ENCODE measurements at regions not wholly inside any gene's neighbourhood (a gene's known extent, or its start where the extent isn't known, plus 50 kb on each side); places are given as distances from the start of the nearest gene placed in this dataset.
"Not testable (repeated sequence)": the region's sequence is repeated elsewhere in the genome, so short reads cannot be mapped to it uniquely, and the experiment has no call there.

- DNase-seq: peak; percentile 11
These were observed 51.2 kb upstream of the CARD11 start for GRCh38 chr7:3094701-3095445.

GRCh38 chr7:3097734-3098133 lies 54.1 kb upstream of the CARD11 start:
- no peak for DNase-seq

- no peak for DNase-seq
These were observed 58.5 kb upstream of the CARD11 start for GRCh38 chr7:3102159-3102558.

GRCh38 chr7:3103614-3104398 lies 60.1 kb upstream of the CARD11 start:
- no peak for DNase-seq

GRCh38 chr7:3105856-3106255 lies 62.2 kb upstream of the CARD11 start:
- DNase-seq: no peak

GRCh38 chr7:3106361-3106826 lies 62.7 kb upstream of the CARD11 start:
- DNase-seq: no peak

GRCh38 chr7:3107228-3107763 lies 63.6 kb upstream of the CARD11 start:
- DNase-seq: no peak

GRCh38 chr7:3107889-3108570 lies 64.4 kb upstream of the CARD11 start:
- no peak for DNase-seq

- no peak for DNase-seq
These were observed 65.7 kb upstream of the CARD11 start for GRCh38 chr7:3109311-3109915.

GRCh38 chr7:3112479-3113134 lies 68.9 kb upstream of the CARD11 start:
- DNase-seq: no peak

GRCh38 chr7:3114917-3115316 lies 71.2 kb upstream of the CARD11 start:
- no peak for DNase-seq

- DNase-seq: no peak
These were observed 73.4 kb upstream of the CARD11 start for GRCh38 chr7:3117081-3117480.

GRCh38 chr7:3117488-3118231 lies 74.0 kb upstream of the CARD11 start:
- DNase-seq: no peak

GRCh38 chr7:3119352-3119927 lies 75.8 kb upstream of the CARD11 start:
- DNase-seq: not testable (repeated sequence)

GRCh38 chr7:3119963-3120362 lies 76.3 kb upstream of the CARD11 start:
- DNase-seq: no peak

- DNase-seq: no peak
These were observed 76.8 kb upstream of the CARD11 start for GRCh38 chr7:3120513-3120912.

- DNase-seq: no peak
These were observed 85.3 kb upstream of the CARD11 start for GRCh38 chr7:3128857-3129490.

GRCh38 chr7:3133811-3134385 lies 90.2 kb upstream of the CARD11 start:
- no peak for DNase-seq

GRCh38 chr7:3134745-3135144 lies 91.1 kb upstream of the CARD11 start:
- peak; percentile 9 for DNase-seq

GRCh38 chr7:3135626-3136025 lies 92.0 kb upstream of the CARD11 start:
- no peak for DNase-seq

Measured in stimulated activated naive CD4-positive, alpha-beta T cell treated with Interleukin-2 at 50 U/mL for 16 hours (primary cell).